ENCODE measurements at regions not wholly inside any gene's neighbourhood (a gene's known extent, or its start where the extent isn't known, plus 50 kb on each side); places are given as distances from the start of the nearest gene placed in this dataset.

DNA sequence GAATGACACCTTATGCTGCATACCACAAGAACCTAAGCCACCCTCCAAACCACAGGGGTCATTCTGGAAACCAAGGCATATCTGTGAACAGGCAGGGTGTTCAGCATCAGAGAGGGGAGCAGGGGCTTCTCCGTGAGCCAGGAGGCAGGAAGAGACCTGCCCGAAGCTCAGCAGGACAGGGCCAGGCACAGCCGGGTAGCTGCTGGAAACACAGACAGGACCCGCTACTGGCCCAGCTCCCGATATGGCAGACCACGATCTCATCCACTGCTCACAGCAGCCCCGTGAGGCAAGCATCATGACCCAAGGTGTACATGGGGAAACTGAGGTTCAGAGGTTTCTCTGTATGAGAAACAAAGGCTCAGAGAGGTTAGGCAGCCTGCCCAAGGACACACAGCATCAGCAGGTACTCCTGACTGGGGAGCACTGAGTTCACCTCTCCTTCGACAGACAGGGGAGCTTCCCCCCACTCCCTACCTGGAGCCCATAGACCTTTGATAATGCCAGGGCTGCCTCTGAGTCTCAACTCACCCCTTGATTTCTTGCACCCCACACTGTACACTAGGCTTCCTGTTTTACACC lies 317.7 kb downstream of the MATN1 start:
- FAIRE-seq (no peak), DNase-seq (ENCODE audit: insufficient read length, low spot score) (no peak)
- no peak for TF ChIP-seq SPI1 (IDR thresholded peaks at IDR 0.05; ENCODE audit: low read depth, low read length)
- no peak for TF ChIP-seq TAF1 (IDR thresholded peaks at IDR 0.05; ENCODE audit: low read depth, low read length)
- no peak for TF ChIP-seq PAX5 (IDR thresholded peaks at IDR 0.05; ENCODE audit: insufficient read depth, low read length, severe bottlenecking)
- no peak for TF ChIP-seq POLR2AphosphoS5 (IDR thresholded peaks at IDR 0.05; ENCODE audit: low read depth, low read length)
- TF ChIP-seq POU2F2 (IDR thresholded peaks at IDR 0.05; ENCODE audit: low read depth, low read length), result no peak
- TF ChIP-seq POLR2A (IDR thresholded peaks at IDR 0.05; ENCODE audit: low read depth, low read length), result no peak

DNA sequence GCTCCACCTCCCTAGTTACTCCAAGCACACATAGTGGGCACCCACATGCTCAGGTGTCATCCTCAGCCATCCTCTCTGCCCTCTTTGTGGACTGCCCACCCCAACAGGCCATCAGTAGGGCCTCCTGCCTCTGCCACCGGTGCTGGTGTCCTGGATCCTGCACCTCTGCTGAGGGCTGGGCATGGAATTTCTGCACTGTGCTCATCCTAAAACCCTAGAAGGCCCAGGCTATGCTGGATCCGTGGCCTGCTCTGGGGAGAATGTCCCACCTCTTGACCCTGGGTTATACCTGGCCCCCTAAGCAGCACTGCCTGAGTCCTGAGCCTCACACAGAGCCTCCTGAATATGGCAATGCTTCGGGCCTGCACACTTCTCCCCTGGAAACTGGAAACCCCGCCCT lies 318.3 kb downstream of the MATN1 start:
- FAIRE-seq, result no peak
- DNase-seq (ENCODE audit: insufficient read length, low spot score), result no peak
- no peak for TF ChIP-seq POLR2AphosphoS5 (IDR thresholded peaks at IDR 0.05; ENCODE audit: low read depth, low read length)
- TF ChIP-seq TAF1 (IDR thresholded peaks at IDR 0.05; ENCODE audit: low read depth, low read length), result no peak
- TF ChIP-seq PAX5 (IDR thresholded peaks at IDR 0.05; ENCODE audit: insufficient read depth, low read length, severe bottlenecking), result no peak
- no peak for TF ChIP-seq POLR2A (IDR thresholded peaks at IDR 0.05; ENCODE audit: low read depth, low read length)
- TF ChIP-seq POU2F2 (IDR thresholded peaks at IDR 0.05; ENCODE audit: low read depth, low read length), result no peak

- no peak for TF ChIP-seq PAX5 (IDR thresholded peaks at IDR 0.05; ENCODE audit: insufficient read depth, low read length, severe bottlenecking)
- no peak for TF ChIP-seq POLR2AphosphoS5 (IDR thresholded peaks at IDR 0.05; ENCODE audit: low read depth, low read length)
- DNase-seq (ENCODE audit: insufficient read length, low spot score), result no peak
- no peak for FAIRE-seq
Observed at GRCh38 chr1:30404341-30404740, 319.0 kb downstream of the MATN1 start.

DNA sequence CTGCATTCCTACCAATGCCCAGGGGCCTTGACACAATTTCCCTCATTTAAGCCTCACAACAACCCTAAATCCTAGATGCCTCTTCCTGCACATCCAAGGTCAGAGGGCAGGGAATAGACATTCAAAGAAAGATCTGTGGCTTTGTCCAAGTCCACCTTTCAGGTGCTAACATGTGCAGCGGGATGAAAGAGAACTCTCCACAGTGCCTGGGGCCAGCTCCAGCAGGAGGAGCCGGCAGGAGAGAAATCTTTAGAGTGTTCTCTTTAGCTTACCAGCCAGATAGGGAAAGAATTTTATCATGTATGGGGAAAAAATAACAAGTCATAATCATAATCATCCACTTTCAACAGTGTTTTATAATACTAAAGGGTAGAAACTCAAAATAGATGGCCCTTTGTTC lies 319.7 kb downstream of the MATN1 start:
- TF ChIP-seq PAX5 (IDR thresholded peaks at IDR 0.05; ENCODE audit: insufficient read depth, low read length, severe bottlenecking), result no peak
- DNase-seq (ENCODE audit: insufficient read length, low spot score) (no peak), FAIRE-seq (no peak)

- FAIRE-seq, result no peak
- TF ChIP-seq POLR2AphosphoS5 (IDR thresholded peaks at IDR 0.05; ENCODE audit: low read depth, low read length) (no peak), SPI1 (IDR thresholded peaks at IDR 0.05; ENCODE audit: low read depth, low read length) (no peak), PAX5 (IDR thresholded peaks at IDR 0.05; ENCODE audit: insufficient read depth, low read length, severe bottlenecking) (no peak), POU2F2 (IDR thresholded peaks at IDR 0.05; ENCODE audit: low read depth, low read length) (no peak), POLR2A (IDR thresholded peaks at IDR 0.05; ENCODE audit: low read depth, low read length) (no peak), TAF1 (IDR thresholded peaks at IDR 0.05; ENCODE audit: low read depth, low read length) (no peak)
- no peak for DNase-seq (ENCODE audit: insufficient read length, low spot score)
Observed at GRCh38 chr1:30403061-30403645, 320.2 kb downstream of the MATN1 start.

DNA sequence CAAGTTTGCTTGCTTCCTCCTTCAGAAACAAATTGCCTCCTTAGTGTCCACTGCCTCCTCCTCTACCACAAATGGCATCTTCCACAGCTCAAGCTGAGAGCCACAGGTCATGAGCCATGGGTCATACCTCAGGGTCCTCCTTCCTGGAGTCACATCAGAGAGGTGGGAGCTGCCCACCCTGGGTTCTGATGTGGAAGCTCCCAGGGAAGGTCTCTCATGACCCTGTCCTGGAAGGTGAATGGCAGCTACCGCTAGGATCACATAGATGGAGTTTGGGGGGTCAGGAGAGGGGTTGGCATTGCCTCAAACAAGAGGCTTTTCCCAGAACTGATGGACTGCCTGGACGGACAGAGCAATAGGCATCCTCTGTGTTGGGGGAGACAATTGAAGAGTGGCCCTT lies 321.4 kb downstream of the MATN1 start:
- no peak for TF ChIP-seq POLR2AphosphoS5 (IDR thresholded peaks at IDR 0.05; ENCODE audit: low read depth, low read length)
- TF ChIP-seq SPI1 (IDR thresholded peaks at IDR 0.05; ENCODE audit: low read depth, low read length), result no peak
- TF ChIP-seq POU2F2 (IDR thresholded peaks at IDR 0.05; ENCODE audit: low read depth, low read length), result no peak
- TF ChIP-seq TAF1 (IDR thresholded peaks at IDR 0.05; ENCODE audit: low read depth, low read length), result no peak
- no peak for TF ChIP-seq PAX5 (IDR thresholded peaks at IDR 0.05; ENCODE audit: insufficient read depth, low read length, severe bottlenecking)
- no peak for TF ChIP-seq POLR2A (IDR thresholded peaks at IDR 0.05; ENCODE audit: low read depth, low read length)
- FAIRE-seq, result no peak
- DNase-seq (ENCODE audit: insufficient read length, low spot score), result no peak

DNA sequence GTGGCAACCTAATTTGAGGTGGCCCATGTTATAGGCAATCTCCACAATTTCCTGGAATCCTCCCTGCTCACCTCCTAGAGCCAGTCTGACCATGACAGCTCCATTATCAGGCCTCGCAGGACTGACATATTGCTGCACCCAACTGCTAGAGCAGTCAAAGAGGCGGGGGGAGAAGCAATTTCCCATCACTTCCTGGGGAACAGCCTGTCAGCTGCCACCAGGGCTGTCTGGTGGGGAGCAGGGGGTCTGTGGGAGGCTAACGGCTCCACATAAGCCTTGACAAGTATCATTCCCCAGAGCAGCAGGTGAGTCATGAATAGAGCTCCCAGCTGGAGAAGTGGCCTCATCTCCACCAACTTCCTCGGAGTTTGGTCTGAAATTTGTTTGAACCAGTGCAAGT lies 322.9 kb downstream of the MATN1 start:
- no peak for FAIRE-seq
- no peak for DNase-seq (ENCODE audit: insufficient read length, low spot score)
- TF ChIP-seq POU2F2 (IDR thresholded peaks at IDR 0.05; ENCODE audit: low read depth, low read length) (no peak), POLR2AphosphoS5 (IDR thresholded peaks at IDR 0.05; ENCODE audit: low read depth, low read length) (no peak), TAF1 (IDR thresholded peaks at IDR 0.05; ENCODE audit: low read depth, low read length) (no peak), PAX5 (IDR thresholded peaks at IDR 0.05; ENCODE audit: insufficient read depth, low read length, severe bottlenecking) (no peak), POLR2A (IDR thresholded peaks at IDR 0.05; ENCODE audit: low read depth, low read length) (no peak), SPI1 (IDR thresholded peaks at IDR 0.05; ENCODE audit: low read depth, low read length) (no peak)

DNA sequence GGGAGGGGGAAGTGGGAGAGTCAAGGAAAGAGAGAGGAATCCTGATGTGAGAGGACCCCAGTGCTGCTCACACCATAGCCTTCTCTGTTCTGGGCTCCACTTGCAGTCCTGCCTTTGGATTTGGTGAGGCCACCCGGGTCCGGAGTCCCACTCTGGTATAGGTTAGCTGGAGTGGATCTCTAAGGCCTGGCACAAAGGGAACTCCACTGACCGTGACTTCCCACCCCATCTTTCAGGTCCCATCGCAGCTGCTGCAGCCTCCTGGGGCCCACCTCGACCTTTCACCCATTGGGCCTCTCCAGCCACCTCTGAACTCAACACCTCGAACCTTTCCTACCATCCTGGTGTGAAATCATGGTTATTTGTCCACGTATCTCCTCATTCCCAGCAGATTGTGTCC lies 324.4 kb downstream of the MATN1 start:
- no peak for DNase-seq (ENCODE audit: insufficient read length, low spot score)
- no peak for FAIRE-seq
- TF ChIP-seq POLR2AphosphoS5 (IDR thresholded peaks at IDR 0.05; ENCODE audit: low read depth, low read length), result no peak
- no peak for TF ChIP-seq POLR2A (IDR thresholded peaks at IDR 0.05; ENCODE audit: low read depth, low read length)
- no peak for TF ChIP-seq SPI1 (IDR thresholded peaks at IDR 0.05; ENCODE audit: low read depth, low read length)
- TF ChIP-seq POU2F2 (IDR thresholded peaks at IDR 0.05; ENCODE audit: low read depth, low read length), result no peak
- TF ChIP-seq PAX5 (IDR thresholded peaks at IDR 0.05; ENCODE audit: insufficient read depth, low read length, severe bottlenecking), result no peak
- TF ChIP-seq TAF1 (IDR thresholded peaks at IDR 0.05; ENCODE audit: low read depth, low read length), result no peak

DNA sequence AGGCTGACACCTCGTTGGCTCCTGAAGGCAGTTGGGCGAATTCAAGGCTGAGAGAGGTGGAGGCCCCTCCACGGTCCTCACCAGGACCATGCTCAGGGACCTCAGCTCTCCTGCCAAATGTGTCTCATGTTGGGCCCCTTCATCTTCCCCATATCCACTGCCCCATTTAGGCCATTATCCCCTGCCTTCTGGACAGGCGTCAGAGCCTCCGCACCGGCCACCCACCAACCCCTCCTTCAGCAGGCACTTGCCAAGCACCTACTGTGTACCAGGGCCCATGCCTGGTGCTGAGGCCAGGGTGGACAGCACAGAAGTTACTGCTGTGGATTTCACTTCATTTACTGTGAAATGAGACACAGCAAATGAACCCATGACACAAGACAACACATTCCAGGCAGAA lies 325.8 kb downstream of the MATN1 start:
- no peak for FAIRE-seq
- DNase-seq (ENCODE audit: insufficient read length, low spot score), result no peak
- TF ChIP-seq POLR2AphosphoS5 (IDR thresholded peaks at IDR 0.05; ENCODE audit: low read depth, low read length) (no peak), SPI1 (IDR thresholded peaks at IDR 0.05; ENCODE audit: low read depth, low read length) (no peak), POU2F2 (IDR thresholded peaks at IDR 0.05; ENCODE audit: low read depth, low read length) (no peak), PAX5 (IDR thresholded peaks at IDR 0.05; ENCODE audit: insufficient read depth, low read length, severe bottlenecking) (no peak), POLR2A (IDR thresholded peaks at IDR 0.05; ENCODE audit: low read depth, low read length) (no peak), TAF1 (IDR thresholded peaks at IDR 0.05; ENCODE audit: low read depth, low read length) (no peak)

GRCh38 chr1:30395631-30396030 lies 327.8 kb downstream of the MATN1 start:
- FAIRE-seq (no peak), DNase-seq (ENCODE audit: insufficient read length, low spot score) (no peak)
- TF ChIP-seq POU2F2 (IDR thresholded peaks at IDR 0.05; ENCODE audit: low read depth, low read length) (no peak), PAX5 (IDR thresholded peaks at IDR 0.05; ENCODE audit: insufficient read depth, low read length, severe bottlenecking) (no peak), POLR2AphosphoS5 (IDR thresholded peaks at IDR 0.05; ENCODE audit: low read depth, low read length) (no peak), TAF1 (IDR thresholded peaks at IDR 0.05; ENCODE audit: low read depth, low read length) (no peak), POLR2A (IDR thresholded peaks at IDR 0.05; ENCODE audit: low read depth, low read length) (no peak), SPI1 (IDR thresholded peaks at IDR 0.05; ENCODE audit: low read depth, low read length) (no peak)
